Breast epithelium (tissue), 3 donors: ENCODE measurements at regions not wholly inside any gene's neighbourhood (a gene's known extent, or its start where the extent isn't known, plus 50 kb on each side); places are given as distances from the start of the nearest gene placed in this dataset.

Experiments
- POLR2A ChIP-seq: fragments of 450-650 bp; IDR thresholded peaks from one replicate; pipeline ENCODE4 v1.6.1; 2016; ENCODE audit warnings: antibody characterized with exemption, mild to moderate bottlenecking, moderate library complexity
- TF ChIP-seq, protein P1 (sequence below), 3 donors: fragments of 450-650 bp; IDR thresholded peaks; one replicate each; pipeline ENCODE4 v1.5.1; 2016 to 2017; ENCODE audit warnings: antibody characterized with exemption in 3 of 3, mild to moderate bottlenecking in 3 of 3, moderate library complexity in 3 of 3

DNA sequence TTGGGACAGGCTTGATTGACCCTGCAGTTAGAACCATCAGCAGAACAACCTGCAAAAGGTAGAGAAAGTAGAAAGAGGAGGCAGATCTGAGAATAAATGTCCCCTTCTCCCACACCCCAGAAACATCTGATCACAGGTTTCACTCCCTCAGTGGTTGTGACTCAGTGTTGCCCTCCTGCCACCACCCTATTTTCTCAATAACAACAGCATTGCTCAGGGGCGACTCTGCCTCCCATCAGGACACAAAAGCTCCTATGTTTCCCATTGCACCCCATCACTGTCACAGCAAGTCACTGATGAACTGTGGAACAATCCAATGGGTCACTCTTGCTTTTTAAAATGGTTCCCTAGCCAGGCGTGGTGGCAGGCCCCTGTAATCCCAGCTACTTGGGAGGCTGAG, 110.2 kb downstream of the RASSF10 start:
- TF ChIP-seq, protein P1, sequence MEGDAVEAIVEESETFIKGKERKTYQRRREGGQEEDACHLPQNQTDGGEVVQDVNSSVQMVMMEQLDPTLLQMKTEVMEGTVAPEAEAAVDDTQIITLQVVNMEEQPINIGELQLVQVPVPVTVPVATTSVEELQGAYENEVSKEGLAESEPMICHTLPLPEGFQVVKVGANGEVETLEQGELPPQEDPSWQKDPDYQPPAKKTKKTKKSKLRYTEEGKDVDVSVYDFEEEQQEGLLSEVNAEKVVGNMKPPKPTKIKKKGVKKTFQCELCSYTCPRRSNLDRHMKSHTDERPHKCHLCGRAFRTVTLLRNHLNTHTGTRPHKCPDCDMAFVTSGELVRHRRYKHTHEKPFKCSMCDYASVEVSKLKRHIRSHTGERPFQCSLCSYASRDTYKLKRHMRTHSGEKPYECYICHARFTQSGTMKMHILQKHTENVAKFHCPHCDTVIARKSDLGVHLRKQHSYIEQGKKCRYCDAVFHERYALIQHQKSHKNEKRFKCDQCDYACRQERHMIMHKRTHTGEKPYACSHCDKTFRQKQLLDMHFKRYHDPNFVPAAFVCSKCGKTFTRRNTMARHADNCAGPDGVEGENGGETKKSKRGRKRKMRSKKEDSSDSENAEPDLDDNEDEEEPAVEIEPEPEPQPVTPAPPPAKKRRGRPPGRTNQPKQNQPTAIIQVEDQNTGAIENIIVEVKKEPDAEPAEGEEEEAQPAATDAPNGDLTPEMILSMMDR (IDR thresholded peaks at IDR 0.05) = no peak
- TF ChIP-seq POLR2A = no peak
